ENCODE measurements at regions not wholly inside any gene's neighbourhood (a gene's known extent, or its start where the extent isn't known, plus 50 kb on each side); places are given as distances from the start of the nearest gene placed in this dataset.

DNA sequence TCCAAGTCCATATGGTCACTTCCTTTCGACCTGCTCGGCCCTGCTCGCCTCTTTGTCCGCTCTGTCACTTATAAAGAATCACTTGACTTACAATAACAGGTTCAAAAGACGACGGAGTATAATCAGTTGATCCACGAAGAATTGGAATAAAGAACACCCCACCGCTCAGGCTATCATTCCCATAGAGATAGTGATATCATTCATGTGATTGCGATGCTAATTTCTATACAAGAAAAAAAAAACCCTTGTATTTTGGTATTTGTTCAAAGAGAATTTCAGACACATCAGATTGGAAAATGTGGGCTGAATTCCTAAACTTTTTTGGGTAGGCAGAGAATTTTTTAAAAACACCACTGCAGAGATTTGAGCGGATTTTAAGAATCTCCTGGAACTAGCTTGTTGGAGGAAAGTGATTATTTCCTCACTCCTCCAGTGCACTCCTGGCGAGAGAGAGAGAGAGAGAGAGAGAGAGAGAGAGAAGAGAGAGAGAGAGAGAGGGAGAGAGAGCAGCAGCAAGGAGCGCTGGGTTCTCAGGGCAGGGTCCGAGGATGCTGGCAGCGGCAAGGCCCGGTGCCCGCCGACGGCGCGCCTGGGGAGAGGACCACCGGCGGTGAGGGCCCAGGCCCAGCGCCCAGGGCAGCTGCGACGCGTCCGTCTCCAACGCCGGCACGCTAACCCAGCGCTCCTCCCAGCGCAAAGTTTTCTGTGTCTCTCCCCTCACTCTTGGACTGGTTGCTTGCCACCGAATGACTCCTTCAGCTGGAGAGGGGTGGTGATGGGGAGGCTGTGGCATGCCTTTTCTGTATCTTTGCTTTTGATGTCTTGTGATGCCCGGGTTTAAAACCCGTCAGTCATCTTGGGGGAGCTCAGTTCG is 149.0 kb upstream of the ZNF536 start:
- no peak for DNase-seq

DNA sequence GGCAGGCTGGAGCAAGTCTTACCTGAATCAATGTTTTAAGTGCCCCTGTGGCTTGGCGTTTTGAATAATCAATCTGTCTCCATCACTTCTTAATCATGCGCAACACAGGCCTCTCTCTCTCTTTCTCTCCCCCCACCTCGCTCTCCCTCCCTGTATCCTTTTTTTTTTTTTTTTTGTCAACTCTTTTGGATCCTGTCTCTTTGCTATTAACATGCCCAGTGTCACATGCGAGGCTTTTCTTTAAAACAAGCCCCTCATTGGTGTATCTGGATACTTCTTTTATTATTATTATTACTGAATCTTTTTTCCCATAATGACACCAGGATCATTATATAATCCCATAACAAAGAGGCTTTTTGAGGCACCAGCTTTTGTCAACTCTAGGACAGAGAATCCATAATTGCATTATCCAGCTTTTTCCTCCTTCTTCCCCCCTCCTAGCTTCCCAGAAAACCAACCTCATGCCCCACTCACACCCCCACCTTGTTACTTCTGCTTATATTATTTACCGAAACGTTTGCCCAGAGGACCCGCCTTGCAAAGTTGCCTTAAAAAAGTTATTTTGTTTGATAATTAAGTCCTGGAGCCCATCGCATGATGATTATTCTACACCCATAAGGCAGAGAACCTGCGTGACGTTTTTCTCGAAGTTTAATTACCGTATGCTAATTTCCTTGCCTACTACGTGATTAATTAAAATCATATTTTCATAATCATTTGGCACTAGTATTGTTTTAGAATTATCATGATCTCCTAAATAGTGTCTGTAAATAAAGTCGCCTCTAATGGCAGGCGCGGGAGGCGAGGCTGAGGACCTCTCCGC is 148.1 kb upstream of the ZNF536 start:
- DNase-seq, result no peak

DNA sequence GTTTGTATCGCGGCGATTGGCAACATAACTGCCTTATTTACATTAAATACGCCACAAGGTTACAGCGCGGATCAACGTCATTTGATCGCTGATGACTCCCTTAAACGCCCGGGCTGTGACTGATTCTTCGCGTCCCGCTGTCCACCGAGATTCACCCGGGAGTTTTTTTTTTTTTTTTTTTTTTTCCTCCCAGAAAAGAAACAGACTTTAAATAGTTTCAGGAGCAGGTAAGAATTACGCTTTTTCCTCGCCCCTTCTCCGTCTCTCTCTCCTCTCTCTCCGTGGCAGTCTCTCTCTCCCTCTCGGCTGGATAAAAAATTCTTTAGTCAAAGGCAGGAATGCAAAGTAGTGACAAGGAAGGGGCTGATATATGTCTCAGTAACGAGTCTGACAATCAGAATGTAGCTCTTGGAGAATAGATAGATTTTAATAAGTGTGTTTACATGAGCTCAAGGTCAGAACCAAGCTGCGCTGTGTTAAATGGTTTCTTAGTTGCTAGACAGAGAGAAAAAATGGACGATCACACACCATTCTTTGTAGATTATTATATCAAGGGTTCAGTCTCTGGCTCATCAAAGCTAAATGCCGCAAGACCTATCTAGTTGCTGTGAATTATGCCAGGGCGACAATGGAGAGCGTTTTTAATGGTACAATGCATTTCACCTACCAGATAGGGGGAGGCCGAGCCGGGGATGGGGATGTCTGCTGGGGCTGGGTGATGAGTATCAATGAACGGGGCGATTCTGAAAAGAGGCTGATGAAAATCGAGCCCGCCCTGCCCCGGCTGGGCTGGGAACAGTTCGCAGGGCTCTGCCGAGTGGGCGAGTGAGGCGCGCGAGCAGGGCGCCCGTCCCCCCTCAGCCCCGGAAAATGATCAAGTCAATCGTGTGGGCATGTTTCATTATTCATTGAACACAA is 147.2 kb upstream of the ZNF536 start:
- DNase-seq, result no peak

DNA sequence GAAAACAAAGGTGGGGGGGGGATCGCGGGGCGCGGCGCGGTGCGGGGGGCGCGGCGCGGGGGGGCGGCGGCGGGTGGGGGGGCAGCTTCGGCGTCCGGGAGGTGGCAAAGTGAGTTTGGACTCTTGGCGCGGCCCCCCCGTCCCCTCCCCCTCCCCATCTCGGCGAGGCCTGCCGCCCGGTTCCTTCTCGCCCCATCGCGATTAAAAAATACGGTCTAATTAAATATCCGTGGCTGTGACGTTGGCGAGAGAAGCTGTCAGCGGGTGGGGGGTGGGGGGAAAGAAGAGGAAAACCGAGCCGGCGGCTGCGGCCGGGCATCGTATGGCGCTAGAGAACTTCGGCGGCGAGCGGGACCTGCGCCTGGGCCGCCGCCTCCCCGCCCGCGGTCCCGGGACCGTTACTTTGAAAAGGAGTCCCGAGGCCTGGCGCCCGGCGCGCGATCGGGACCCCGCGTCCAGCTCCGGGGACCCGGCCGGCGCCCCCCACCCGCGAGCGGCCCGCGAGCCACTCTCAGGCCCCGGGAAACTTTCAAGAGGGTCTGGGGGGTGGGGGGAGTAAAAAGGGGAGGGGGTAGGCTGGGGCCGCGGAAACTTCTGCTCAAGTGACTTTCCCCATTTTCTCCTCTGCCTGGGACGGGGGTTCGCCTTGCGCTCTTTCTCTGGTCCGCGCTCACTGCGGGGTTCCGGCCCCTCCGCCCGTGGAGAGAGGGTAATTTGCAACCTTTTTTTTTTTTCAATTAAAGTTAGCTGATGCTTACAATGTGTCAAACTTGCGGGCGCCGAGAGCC is 146.3 kb upstream of the ZNF536 start:
- DNase-seq, result no peak

DNA sequence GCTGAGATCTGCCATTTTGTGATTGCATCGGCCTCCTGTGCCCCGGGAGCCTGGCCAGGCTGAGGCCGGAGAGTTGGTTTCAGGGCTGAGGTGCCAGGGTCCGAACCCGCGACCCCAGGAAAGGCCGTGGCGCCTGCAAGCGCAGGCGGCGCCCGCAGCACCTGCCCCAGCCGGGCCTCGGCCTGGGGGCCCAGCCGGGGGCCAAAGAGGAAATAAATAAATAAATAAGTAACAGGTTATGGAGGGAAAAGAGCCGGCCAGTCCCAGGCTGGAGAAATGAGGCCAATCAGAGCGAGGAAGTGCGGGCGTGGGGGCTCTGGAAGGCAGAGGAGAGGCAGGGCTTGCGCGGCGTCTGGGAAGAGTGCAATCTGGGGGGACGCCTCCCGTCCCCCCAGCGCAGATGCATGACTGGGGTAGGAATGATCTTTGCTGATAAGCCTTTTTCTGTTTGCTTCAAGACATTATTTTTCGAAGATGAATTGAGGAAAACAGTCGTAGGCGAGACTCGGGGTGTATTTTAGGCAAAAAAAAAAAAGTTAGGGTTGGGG is 145.6 kb upstream of the ZNF536 start:
- DNase-seq, result no peak

DNA sequence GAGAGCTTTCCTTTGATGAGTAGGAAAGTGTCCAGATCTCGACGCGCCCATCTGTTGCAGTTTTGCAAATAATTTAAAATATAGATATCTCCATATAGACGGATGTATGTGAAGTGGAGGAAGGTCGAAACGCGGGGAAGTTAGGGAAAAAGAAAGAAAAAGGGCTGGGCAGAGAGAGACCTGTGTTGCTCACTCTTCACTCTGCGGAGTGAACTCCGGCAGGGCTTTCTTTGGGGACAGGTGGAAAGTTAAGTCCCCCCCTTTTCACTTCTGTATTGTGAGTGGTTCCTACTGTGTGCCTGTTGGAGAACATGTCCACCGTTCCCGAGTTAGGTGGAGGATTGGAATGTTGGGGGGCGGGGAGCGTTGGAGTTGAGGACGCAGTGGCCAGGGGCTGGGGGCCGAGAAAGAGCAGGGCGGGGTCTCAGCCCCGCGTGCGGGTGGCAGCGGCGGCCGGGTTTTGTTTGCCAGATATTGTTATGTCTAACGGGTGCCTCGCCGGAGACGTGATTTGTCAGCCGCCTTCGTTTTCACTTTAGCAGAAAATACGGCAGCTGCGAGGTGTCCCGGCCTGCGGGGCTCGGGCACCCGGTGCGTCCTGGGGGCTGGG is 145.1 kb upstream of the ZNF536 start:
- DNase-seq, result no peak

DNA sequence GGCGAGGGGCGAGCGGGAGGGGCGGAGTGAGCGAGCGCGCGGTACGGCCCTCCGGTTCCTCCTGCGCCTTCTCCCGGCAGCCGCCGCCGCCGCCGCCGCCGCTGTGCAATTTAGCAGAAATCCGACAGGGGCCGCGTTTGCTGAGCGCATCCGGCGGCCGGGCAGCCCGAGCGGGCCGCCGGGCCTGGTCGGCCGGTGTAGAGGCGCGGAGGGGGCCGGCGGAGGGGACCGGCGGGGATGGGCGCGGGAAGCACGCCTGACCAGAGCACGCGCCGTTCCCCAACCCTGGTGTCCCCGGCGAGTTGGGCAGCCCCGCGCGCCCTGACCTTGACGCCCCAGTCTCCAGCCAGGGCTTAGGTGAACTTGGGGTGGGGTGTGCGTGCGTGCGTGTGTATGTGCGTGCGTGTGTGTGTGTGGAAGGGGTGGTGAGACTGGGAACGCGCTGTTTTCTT is 144.5 kb upstream of the ZNF536 start:
- peak; percentile 80 for DNase-seq

DNA sequence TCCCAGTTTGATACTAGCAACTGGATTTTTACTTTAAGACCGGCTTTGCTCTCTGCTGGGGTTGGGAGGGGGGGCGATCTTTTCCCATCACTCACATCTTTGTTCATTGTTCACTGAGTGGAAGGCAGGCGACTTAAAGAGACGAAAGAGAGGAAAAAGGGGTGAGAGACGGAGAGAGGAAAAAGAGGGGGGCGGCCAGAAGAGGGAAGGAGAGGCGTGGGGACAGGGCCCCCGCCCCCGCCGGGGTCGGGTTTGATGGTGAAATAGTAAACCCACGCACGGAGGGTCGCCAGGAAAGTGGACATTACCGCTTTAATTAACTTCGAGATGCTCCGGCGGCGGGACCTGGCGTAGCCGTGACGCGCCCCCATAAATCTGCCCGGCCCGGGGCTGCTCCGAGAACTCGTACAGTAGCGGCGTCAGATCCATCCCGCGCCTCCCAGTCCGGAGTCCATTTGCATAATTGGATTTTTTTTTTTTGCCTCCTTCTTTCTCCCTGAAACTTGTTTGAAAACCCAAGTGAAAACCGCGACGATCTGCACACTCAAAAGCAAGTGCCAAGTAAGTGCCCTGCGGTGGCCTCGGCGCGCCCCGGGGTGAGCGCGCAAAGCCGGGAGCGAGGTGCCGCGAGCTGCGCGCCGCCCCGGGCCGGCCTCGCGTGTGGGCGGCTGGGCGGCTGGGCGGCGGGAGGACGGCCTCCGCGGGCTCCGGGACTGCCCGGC is 143.9 kb upstream of the ZNF536 start:
- DNase-seq, result no peak

DNA sequence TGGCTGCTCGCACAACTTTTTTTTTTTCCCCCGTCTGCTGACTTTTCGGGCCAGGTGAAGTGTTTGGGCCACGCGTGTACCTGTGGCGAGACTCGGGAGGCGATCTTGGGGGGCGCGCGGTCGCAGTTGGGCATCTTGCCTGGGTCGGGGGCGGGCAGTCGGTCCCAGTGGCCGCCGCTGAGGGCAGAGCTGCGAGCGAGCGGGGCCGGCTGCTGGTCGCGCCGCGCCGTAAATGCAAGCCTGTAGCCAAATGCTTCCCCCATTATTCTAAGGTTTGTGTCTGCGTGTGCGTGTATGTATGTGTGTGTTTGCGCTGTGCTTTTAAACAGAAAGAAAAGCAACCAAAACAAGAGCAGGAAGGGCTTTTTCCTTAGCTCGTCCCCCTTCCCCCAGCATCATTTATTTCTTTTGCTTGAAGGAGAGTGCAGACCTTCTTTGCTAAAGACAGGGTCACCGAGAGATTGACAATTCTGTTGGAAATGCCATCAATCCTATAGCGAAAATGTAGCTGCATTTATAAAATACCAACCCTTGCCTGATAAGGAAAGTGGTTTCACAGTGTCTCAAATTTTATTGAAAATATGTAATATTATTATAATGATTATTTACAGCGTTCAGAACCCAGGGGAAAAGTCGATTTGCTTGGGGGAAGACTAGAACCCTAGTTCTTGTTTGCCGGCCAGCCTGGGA is 143.2 kb upstream of the ZNF536 start:
- no peak for DNase-seq

DNA sequence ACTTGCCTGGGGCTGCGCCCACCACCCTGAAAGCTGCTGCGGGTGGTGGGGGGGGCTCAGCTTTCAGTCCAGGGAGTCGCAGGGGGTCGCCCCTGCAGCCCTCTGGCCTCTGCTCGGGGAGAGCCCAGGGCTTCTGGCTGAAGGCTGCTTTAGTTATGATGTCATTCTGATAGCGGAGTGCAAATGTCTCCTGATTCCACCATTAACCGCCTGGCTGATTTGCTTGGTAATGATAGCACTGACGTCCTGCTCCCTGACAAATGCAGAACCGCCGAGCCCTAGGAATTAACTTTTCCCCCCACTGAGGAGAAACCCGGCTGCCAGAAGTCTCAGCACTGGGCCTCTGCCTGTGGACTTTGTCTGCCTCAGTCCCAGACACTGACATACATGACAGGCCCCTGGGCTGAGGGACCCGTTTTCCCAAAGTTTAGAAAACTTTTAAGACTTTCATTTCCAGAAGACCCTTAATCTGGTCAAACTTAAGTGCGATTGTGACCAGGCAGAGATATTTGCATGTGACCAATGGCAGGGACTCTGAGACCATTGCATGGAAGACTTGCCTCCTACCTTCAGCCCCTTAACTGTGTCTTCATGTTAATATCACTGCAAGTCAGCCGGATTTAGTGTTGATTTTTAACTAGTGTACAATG is 142.5 kb upstream of the ZNF536 start:
- no peak for DNase-seq

DNA sequence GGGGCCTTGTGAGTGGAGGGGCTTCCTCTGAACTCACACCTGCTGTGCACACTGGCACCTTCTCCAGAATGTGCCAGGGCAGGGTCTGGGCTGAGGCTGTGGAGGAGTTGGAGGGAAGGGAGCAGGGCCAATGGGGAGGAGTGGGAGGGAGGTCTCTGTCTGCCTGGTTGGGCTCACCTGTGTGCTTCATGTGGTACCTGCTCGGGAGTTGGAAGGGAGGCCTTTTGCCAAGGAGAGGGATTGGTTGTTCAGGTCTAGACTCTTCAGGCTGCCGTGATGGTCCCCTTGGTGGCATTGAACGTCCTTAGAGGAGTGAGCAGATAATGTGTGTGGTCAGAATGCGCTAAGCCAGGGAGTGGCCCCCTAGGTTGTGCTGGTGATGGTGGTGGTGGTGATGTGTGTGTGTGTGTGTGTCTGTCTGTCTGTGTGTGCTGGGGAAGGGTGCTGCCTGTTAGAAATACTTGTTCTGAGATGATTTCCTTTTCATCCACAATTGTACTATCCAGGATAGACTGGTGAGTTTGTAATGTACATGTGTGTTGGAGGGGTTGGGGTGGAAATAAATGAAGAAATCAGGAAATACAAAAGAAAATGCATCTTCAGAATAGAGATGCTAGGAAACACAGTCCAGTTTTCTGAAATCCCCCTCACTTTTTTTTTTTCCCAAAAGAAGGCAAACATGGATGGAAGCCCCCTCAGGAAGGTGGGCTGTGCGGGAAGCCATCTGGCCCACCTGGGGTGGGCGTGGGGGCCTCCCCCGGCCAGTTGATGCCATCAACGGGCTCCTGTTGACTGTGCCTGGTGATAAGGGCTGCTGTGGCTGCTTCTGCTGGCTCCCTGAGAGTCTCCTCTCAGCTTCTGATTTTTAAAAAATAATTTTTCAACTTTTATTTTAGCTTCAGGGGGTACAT is 140.5 kb upstream of the ZNF536 start:
- DNase-seq, result no peak

DNA sequence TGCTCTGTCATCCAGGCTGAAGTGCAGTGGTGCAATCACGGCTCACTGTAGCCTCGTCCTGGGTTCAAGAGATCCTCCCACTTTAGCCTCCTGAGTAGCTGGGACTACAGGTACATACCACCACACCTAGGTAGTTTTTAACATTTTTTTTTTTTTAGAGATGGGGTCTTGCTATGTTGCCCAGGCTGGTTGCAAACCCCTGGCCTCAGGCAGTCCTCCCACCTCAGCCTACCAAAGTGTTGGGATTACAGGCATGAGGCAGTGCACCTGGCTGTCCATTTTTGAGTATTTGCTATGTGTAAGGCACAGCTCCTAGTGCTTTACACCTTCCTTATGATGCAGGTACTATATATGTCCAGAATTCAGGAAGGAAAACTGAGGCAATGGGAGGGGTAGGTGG is 138.8 kb upstream of the ZNF536 start:
- no peak for DNase-seq

DNA sequence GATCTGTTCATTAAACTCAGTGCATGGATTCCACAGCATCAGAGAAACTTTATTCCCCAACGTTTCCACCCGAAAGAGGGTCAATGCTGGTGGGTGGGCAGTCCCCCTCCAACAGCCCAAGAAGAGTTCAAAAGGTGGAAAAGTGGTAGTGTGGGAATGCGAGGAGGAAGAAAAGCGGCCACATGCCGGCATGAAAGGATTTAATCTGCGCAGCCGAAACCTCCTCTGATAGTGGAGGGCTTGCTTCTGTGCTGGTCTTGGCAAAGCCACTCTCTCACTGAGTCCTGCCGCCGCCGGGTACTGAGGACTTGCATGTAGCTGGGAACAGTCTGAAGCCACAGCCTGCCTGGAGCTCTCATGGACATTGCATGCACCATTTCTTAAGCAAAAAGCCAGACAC is 136.2 kb upstream of the ZNF536 start:
- DNase-seq, result no peak

DNA sequence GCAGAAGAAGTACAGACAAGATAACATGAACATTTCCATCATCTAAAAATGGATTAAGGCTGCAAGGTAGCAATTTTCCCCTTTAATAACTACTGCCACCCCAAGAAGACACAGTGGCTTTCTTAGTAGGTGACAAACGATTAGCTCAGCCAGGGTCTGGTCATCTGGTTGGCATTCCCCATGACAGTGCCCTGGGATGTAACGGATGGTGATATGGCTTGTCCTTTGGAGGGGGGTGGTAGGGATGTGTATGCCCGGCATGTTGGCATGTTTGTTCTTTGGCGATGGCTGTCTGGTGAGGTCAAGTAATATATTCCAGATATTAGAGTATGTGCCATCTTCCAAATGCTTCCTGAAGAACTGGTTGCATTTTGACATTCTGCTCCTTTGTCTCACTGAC is 135.6 kb upstream of the ZNF536 start:
- no peak for DNase-seq

DNA sequence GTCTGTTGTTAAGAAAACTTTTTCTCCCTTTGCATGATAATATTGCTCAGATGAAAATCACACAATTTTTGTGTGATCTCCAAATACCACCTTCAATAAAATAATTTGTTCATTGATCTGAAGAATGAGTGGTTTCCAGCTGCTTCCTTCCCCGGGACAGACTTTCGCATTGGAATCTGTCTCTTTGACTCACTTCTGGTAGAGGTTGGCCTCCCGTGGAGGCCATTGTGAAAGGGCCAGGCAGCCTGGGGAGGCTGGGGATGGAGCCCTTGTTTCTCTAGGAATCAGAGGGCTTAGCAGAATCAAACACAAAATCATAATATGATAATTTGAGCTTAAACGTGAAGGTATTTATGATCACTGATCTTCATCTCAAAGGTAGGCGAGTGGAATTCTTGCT is 135.0 kb upstream of the ZNF536 start:
- DNase-seq, result no peak

DNA sequence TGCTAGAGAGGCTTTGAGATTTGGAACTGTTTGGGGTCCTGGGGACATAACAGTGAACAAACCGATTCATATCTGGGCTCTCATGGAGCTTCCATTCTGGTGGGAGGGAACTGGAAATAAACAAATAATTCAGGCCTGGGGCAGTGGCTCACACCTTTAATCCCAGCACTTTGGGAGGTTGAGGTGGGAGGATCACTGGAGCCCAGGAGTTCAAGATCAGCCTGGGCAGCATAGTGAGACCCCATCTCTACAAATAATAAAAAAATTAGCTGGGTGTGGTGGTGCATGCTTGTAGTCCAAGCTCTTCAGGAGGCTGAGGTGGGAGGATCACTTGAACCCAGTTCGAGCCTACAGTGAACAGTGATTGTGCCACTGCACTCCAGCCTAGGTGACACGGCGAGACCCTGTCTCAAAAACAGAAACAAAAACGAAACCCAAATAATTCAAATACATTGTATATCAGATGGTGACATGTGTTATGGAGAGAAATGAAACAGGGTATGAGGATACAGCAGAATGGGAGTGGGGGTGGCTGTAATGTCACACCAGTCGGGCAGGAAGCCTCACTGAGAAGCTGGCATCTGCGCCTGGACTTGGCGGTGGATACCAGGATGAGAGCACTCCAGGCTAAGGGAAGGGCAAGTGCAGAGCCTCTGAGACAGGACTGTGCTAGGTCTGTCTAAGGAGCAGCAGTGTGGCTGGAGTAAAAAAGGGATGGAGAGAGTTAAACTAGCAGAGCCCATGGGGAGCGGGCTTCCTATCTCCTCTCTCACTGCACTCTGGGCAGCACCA is 131.1 kb upstream of the ZNF536 start:
- no peak for DNase-seq

DNA sequence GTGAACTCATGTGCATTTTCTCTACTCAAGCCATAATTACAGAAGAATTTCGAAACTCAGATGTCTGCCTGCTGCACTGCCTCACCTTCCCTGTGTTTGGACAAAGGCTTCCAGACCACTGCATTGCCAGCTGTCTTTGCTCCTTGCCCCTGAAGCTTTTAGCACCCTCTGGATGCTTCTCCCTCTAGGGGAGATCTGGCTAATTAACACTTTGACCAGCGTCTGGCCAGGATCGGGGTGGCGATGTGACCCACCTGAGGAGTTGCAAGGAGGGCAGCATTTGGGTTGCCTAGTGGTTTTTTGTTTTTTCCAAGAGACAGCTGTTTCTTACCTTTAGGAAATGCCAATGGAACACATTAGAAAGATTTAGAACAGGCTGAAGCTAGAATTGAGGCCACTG is 127.7 kb upstream of the ZNF536 start:
- no peak for DNase-seq
